A172 (cell line): ENCODE measurements at regions not wholly inside any gene's neighbourhood (a gene's known extent, or its start where the extent isn't known, plus 50 kb on each side); places are given as distances from the start of the nearest gene placed in this dataset.
A peak's percentile ranks its signal among the peaks of the same experiment; 100 is the strongest.

Source experiments
- DNase-seq: peaks from one replicate; pipeline ENCODE4 v3.0.0-alpha.2; 2015; ENCODE audit warnings: low spot score

DNA sequence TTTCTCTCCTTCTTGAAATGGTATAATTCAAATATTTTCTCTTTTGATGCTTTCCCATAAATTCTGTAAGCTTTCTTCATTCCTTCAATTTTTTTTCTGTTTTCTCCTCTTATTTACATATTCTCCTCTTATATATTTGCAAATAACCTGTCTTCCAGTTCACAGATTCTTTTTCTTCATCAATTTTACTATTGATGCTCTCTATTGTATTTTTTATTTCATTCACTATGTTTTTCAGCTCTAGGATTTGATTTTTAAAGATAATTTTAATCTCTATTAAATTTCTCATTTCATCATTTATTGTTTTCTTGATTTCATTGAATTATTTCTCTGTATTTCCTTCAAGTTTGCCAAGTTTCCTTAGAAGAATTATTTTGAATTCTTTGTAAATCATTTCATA, 54.0 kb upstream of the PRPS1L1 start:
- no peak for DNase-seq

DNA sequence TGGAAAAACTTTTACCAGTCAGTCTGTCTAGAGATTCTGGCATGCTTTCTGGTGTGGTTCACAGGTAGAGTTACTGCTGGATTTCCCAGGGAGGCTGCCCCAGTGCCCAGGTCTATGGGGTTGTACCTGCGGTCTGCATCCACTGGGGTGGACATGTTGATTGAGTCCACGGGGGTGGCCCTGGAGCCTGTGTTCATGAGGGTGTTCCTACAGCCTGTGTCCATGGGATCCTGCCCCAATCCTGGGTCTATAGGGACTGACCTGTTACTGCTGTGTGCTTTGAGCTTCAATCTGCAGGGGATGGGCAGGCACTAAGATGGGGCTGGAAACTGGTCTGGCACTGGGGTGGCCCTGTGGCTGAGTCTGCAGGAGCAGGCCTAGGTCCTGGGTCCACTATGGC, 54.5 kb upstream of the PRPS1L1 start:
- DNase-seq: no peak

DNA sequence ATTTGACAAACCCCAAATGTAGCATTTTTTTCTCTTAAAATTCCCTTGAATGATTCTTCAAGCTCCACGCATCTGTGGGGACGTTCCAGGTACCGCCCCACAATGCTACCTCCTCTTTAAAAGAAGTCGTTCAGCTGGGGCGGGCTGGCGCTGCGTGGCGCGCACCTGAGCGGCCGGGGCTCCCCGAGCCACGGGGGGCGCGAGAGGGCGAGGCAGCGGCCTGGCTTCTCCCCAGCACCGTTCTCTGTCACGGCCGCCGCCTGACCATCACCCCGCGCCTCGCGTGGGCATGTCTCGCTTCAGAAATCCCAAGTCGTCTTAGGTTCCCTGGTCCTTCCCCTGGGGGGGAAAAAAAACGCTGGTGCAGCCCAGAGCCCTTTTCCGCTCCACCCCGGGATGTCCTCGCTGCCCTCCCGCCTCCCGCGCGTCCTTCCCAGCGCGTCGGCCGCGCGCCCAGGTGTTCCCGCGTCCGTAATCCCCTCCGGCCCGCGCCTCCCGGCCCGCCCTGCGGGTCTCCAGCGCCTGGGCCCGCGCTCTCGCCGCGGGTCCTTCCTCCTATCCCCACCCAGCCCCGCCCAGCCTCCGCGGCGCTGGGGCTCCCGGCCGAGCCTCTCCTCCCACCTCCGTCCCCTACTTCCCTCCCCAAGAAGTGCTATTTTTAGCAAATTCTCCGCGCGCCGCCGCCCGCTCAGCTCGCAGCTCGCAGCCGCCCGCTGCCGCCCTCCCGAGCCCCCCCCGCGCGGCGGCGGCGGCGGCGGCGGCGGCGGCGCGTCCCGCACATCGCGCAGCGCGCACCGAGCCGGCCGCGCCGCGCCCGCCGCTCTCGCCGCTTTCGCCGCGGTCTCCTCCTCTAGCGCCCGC, 58.7 kb upstream of the PRPS1L1 start:
- DNase-seq: no peak

DNA sequence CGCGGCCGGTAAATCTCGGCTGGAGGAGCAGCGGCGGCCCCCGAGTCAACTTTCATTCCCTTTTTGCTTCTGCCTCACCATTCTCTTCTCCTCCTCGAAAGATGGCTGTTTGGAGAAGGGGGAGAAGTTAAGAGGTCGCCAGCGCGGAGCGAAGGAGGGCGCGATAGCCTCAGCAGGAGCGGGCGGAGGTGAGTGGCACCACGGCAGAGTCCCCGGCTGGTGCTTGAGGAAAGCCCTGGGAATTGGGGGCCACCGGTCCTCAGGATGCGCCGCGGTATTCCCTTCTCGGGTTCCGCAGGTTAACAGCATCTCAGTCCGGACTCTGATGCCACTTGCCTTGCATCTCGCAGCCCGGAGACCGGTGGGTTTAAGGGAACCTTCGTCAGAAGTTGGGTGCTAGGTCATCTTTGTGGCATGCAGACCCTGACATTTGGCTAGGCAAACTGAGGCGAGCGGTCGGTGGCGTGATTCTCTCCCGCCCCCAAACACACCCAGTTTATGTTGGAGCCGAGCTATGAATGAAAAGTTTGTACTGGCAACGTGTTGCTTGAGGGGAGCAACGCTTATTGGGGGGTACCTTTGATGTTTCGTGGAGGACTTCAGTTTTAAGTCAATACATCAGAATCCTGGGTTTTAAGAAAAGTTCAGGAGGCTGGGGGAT, 59.5 kb upstream of the PRPS1L1 start:
- DNase-seq: no peak

DNA sequence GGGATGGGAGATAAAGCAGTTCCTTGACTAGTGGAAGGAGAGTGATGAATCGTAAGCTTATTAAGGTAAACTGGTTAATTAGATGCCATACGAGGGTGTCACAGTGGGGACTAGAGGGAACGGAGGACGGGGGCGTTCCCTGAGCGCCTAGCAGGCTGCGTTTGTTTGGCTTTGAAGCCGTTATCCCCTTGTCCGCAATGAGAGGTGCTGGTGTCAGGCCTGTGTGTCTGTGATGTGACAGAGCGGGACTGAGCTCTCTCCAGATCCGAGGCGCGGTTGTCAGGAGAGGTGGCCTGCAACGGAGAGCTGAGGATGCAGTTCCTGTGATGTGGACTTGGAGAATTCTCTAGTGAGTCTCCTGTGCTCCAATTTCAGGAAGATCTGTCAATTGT, 60.0 kb upstream of the PRPS1L1 start:
- no peak for DNase-seq

DNA sequence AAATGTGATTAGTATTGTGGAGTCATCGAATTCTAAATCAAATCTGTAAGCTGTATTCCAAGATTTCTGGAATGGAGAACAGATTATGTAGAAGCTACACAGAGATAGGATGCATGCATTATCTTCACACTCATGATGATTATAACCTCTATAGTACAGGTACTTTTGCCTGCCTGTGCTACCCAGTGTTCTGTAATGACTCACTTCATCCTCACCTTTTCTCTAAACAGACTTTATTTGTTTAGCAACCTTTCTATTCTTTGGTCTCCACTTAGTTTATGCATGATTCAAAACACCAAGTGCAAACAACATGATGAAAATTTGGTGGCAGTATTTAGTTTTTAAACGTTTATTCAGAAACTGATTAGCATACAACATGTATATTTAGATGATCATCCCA, 68.4 kb upstream of the PRPS1L1 start:
- DNase-seq: no peak

DNA sequence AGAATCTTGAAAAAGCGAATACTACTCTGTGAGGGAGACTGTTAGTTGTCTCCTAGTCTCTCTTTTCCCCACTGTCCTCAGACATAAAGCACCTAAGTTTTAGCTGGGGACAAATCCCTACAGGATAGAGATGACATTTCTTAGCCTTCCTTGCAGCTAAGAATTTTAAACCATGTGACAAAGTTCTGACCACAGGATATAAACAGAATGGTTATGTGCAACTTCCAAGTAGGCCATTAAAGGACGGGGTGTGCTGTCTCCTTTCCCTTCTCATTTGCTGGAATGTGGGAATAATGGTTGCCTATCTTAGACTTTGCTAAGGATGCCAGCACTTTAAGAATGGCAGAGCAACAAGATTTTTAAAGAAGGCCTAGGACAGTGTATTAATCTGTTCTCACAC, 74.9 kb upstream of the PRPS1L1 start:
- no peak for DNase-seq

DNA sequence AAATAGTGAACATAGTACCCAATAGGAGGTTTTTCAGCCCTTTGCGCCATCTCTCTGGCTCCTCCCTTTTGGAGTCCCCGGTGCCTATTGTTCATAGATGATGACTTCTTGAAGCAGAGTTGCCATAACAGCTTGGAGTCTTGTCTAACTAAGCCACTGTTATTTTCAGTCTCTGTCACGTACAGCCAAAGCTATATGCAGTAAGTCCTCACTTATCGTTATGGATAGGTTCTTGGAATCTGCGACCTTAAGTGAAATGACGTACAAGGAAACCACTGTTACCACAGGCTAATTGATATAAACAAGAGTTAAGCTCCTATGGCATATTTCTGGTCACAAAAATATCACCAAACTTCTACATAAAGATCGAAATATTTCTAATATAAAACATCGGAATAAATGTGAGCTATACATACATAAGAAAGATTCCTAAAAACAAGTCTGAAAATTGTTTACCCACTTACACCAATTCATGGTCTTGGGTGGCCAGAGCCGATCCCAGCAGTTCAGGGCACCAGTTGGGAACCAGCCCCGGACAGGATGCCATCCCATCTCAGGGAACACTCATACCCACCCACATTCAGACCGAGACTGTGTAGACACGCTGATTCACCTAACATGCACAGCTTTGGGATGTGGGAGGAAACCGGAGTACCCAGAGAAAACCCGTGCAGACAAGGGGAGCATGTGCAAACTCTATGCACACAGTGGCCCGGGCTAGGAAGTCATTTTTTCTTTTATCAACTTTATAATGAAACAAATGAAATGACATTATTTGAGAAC, 76.0 kb upstream of the PRPS1L1 start:
- no peak for DNase-seq

DNA sequence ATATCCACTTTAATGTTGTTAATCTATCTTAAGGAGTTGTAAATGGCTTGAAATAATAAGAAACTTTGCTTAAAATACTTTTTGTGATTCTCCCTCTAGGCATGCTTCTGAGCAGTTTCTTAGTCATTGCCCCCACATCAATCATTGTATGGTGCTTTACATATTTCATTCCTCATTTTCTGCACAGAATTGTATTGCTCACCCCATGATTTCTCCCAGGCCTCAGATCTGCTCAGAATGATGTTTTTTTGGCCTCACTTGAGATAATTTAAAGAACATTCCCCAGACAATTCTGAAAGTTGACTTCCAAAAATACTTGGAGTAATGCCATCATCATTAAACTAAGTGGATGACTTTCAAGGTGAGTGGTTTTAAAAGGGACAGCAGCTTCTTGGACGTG, 82.1 kb upstream of the PRPS1L1 start:
- peak; percentile 43 for DNase-seq

DNA sequence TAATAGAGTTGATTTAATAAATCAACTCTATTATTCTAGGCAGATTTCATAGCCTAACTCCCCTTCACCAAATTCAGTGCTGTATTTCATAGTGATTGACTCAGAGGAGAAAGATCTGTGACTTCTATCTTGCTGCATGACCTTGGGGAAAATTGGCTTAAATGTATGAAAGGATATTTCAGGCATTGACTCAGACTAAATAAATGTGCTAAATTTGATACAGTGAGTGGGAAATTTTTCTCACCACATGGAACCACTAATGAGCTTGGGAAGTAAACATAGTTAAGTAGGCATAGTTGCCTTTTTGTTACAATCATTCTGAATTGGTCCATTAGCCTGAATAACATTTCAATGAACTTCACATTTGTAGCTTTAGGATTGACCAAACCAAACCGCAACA, 89.0 kb upstream of the PRPS1L1 start:
- DNase-seq: peak; percentile 24

DNA sequence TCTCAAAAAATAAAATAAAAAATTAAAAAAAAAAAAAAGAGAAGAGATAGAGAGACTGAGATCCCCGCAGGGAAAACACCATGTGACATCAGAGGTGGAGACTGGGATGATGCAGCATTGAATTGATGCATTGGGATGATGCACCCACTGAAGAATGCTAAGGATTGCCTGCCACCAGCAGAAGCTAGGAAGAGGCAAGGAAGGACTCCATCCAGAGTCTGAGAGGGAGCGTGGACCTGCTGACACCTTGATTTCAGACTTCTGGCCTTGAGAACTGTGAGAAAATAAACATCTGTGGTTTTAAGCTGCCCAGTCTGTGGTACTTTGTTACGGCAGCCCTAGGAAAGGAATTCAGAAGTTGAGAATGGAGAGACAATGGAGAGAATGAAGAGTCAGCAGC, 89.8 kb upstream of the PRPS1L1 start:
- DNase-seq: peak; percentile 71

DNA sequence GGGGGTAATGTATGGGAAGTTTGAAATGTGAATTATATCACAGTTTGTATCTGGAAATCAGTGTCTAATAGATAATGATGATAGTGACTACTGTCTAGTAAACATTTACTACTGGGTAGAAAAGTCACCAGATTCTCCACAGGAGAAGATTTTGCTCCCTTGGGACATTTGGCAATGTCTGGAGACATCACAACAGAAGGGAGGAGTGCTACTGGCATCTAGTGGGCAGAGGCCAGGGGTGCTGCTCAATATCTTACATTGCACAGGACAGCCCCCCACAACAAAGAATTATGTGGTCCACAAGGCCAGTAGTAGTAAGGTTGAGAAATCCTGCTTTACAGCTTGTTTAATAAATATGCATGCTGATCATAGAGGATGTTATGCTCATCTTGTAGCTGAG, 92.3 kb upstream of the PRPS1L1 start:
- peak; percentile 15 for DNase-seq

DNA sequence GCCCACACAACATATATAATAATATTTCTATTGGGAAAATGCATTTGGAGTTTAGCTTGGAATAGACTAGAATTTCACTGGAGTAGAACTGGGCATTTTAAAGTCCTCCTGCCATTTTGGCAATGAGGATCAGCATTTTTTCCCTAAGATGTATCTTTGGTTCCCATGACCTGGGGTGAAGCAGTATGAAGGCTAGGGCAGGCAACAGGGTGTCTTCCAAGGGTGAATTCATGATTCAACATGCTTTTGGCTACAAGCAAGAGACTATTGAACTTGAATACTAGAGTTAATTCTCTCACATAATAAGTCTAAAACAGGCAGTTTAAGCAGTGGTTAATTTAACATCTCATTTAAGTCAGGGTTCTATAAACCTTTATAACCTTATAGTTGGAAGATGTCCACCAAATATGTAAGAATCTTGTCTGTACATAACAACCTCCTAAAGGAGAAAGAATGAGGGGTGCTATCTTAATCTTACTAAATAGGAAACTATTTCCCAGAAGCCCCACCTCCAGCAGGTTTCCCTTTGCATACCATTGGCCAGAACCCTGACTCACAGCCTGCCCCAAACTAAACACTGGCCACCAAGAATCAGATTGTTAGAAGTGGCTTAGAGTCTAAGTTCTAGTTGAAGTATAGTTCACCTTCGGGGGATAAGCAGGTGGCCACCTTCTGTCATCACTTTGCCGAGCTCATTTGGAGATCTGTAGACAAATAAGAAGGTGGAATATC, 96.0 kb upstream of the PRPS1L1 start:
- peak; percentile 5 for DNase-seq

DNA sequence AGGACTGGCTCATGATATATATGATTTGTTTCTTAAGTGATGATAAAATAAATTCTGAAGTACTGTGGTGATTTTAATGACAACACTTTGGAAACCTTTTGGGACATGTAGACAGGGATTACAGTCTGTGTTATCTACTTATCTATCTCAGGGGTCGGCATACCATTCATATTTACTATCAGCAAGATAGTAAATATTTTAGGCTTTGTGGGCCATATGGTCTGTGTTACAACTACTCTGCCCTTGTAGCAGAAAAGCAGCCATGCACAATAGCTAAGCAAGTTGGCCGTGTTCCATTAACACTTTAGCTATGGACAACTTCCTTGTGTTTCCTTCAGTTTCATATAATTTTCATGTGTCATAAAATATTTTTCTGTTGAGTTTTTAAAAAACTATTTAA, 97.8 kb upstream of the PRPS1L1 start:
- DNase-seq: no peak

DNA sequence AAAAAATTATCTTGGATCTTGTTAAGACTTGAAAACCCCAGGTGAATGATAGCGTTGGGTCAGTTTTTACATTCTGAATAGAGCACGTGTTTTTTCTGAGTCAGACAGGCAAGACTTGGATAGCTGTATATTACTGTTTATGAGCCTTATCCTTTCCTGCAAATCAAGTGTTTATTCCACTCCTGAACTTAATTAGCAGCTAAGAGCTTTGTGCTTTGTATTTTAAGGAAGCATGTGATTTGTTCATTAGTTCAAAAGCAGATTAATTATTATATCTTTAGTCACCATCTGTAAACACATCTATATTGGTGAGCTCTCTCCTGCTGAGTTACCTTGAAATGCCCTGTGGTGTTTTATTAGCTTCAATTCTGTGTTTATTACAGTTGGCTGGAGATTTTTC, 98.6 kb upstream of the PRPS1L1 start:
- DNase-seq: no peak

DNA sequence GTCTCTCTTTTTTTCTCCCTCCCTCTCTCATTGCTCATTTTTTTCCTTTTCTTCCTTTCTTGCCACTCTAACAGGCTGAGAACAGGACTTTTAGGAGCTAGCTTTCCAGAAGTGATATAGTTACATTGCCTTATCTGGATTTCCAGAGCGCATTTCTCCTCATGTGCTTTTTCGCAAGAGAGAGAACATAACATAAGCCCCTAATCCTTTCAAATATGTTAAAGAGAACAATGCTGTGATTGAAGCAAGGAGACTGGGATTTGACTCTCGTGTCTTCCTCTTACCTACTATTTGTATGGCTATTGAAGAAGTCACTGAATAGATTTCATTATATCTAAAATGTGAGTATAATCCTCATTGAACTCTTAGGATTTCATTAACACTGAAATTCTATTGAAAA, 101.2 kb upstream of the PRPS1L1 start:
- no peak for DNase-seq

DNA sequence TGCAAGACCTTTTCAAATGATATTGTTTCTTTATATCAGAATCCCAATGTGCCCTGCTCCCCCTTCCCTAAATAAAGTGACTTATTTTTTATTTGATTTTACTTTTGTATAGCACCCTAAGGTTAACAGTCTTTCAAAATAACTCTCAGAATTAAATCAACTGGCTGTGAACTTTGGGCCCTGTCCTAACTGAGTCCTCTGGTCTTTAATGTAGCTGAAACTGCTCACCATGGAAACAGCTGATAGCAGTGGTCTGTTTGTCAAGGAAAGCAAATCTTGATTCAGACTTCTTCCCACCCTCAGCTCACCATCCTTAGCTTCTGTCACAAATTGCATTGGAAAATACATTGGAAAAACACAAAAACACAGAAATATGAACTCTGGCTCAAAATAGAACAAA, 105.2 kb upstream of the PRPS1L1 start:
- DNase-seq: no peak

DNA sequence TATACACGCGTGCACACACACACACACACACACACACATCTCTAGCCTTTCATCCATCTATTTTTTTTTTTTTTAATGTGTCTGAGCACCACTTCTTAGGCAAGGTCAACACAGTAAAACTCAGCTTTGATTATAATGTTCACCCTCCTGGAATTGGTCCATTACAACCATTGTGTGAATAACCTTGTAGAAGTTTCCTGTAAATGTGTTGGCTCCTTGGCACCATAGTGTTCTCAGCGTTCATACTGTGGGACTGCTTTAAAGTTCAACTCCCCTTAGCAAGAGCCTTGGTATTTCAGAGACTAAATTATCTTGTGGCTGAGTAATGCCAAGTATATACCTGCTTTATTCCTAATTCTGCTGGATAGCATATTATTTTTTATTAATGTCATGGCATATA, 106.3 kb upstream of the PRPS1L1 start:
- DNase-seq: no peak

DNA sequence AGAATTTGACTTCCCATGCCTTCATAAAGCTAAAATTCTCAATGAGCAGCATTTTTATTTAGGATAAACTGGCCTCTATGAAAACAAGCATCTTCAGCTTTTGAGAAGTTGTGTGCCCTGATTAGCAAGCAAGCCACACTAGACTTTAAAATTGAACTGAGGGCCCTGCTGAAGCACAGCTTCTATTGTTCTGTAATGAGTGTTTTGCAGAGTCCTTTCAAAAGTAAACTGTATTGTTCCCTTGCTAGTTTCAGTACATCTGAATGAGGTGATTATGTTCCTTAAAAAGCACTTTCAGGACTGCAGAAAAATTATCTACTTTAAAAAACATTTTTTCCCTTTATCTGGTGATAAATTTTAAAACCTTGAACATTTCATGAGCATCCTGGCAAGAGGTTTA, 113.3 kb upstream of the PRPS1L1 start:
- DNase-seq: no peak

DNA sequence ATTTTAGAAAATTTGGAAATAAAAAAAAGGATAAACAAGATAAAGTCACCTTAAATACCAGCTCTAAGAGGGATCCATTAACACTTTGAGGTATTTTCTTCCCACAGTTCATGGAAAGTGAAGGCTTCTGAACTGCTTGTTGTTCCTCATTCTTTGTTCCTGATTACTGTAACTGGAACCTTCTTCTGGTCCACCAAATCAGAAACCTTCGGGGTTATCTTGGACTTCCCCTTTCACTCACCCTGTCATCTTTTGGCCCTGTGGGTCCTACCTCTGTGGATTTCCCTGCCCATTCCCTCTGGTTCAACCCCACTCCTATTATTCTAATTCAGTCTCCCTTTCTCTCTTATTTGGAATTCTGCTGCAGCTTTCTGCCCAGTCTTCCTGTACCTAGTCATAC, 116.5 kb upstream of the PRPS1L1 start:
- DNase-seq: no peak

DNA sequence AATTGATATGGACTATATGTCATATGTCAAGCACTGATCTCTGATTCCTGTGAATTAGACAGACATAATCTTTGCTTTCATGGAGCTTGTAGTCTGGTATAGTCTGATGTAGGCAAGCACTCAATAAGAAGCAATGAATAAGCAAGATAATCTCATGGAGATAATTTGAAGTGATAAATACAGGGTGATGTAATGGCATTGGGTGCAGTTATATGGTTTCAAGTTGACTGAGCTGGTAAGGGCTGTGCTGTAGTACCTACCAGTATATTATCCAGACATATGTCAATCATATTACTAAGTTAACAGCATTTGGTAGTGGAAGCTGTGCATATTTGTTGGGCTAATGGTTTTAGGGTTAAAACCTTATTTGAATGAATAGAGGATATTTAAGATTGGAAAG, 117.5 kb upstream of the PRPS1L1 start:
- DNase-seq: no peak

DNA sequence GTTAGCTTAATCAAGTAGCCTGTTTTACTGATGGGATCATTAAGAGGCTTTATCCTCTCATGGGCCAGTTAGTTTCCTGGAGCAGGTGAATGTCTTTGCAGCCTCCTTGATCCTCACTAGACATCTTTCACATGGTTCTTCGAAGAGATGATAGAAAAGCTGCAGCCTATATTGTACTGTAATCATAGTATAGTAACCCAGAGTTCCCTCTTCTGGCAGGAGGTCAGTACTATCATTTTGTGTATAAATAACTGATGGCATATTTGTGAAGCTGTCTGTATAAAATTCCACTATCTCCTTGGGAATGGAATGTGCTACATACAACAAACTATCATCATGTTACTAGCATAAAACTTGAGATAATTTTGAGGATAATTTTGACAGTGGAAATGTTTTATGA, 123.8 kb upstream of the PRPS1L1 start:
- peak; percentile 44 for DNase-seq
